ENCODE measurements at regions not wholly inside any gene's neighbourhood (a gene's known extent, or its start where the extent isn't known, plus 50 kb on each side); places are given as distances from the start of the nearest gene placed in this dataset.

DNA sequence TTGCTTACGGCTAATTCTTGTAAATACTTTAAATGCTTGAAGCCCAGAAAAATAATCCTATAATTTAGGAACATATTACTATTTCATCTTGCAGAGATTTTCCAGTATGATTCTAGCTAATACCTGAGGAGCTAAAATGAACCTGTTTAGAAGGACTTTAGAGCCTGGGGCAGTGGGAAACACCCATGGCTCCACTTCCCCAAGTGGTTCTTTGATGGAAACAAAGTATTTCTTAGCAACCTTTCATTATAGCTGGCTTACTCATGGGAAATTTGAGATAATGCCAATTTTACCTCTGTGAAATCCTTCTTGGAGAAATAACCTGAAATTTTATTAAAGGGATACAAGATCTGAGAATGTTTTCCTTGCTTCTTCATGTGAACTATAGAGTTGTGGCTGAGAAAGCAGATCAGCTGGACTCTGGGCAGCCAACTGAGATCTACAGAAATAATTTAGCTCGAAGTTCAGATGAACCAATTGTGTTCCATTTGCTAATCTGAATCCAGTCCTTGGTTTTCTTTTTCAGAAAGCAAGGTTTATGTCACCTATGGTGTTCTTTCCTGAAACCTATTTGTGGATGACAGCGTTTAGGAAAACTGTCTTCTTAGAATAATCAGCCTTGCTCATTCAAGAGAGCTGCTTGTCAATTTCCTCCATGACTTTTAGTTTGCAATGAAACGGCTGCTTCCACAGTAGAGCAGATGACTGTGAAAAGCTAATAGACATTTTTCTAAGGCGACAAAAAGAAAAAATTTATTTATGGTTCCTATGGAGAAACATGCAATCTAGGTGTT lies 141.8 kb upstream of the CPM start (continued):
- TF ChIP-seq KDM4A (IDR thresholded peaks at IDR 0.05; ENCODE audit: low read depth, low read length, severe bottlenecking) (no peak), CHD2 (IDR thresholded peaks at IDR 0.05; ENCODE audit: low read length) (no peak), MAFK (IDR thresholded peaks at IDR 0.05; ENCODE audit: low read depth, low read length) (no peak), NRF1 (IDR thresholded peaks at IDR 0.05; ENCODE audit: low read depth, low read length) (no peak), KDM5A (IDR thresholded peaks at IDR 0.05; ENCODE audit: low read length) (no peak)
- TF ChIP-seq, protein P1, sequence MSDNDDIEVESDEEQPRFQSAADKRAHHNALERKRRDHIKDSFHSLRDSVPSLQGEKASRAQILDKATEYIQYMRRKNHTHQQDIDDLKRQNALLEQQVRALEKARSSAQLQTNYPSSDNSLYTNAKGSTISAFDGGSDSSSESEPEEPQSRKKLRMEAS (IDR thresholded peaks at IDR 0.05), result no peak
